ENCODE measurements at regions not wholly inside any gene's neighbourhood (a gene's known extent, or its start where the extent isn't known, plus 50 kb on each side); places are given as distances from the start of the nearest gene placed in this dataset.

DNA sequence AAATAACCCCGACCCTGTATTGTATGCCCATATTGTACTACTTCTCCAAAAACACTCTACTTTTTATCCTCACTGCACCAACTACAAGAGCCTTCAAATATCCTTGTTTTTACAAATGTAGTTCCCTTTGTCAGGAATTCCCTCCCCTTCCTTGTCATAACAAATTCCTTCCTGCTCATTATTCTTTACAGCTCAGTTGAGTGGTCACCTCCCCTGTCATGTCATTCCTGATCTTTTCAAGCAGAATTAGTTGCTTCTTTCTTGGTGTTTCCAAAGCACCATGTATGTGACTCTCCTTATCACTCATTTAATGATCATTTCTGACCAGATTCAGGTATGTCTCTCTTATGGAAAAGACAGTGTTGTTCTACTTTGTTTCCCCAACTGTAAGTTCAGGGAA is 194.2 kb upstream of the SMC2 start:
- H3K4me3 ChIP-seq (ENCODE audit: severe bottlenecking): no peak overlapping the region
- no peaks in the 10 kb centered on the region for H3K36me3 ChIP-seq (ENCODE audit: low read depth)
- no peak for DNase-seq (ENCODE audit: low spot score)
- H3K4me1 ChIP-seq (ENCODE audit: insufficient read depth, poor library complexity, severe bottlenecking): no peaks in the 10 kb centered on the region
- peaks cover 4% of the 10 kb centered on the region for H3K27me3 ChIP-seq (ENCODE audit: insufficient read depth, poor library complexity, severe bottlenecking)
- no peaks in the 10 kb centered on the region for H3K9me3 ChIP-seq (ENCODE audit: severe bottlenecking)
- H3K27ac ChIP-seq (ENCODE audit: poor library complexity, severe bottlenecking): no peak overlapping the region
- TF ChIP-seq, protein P1, sequence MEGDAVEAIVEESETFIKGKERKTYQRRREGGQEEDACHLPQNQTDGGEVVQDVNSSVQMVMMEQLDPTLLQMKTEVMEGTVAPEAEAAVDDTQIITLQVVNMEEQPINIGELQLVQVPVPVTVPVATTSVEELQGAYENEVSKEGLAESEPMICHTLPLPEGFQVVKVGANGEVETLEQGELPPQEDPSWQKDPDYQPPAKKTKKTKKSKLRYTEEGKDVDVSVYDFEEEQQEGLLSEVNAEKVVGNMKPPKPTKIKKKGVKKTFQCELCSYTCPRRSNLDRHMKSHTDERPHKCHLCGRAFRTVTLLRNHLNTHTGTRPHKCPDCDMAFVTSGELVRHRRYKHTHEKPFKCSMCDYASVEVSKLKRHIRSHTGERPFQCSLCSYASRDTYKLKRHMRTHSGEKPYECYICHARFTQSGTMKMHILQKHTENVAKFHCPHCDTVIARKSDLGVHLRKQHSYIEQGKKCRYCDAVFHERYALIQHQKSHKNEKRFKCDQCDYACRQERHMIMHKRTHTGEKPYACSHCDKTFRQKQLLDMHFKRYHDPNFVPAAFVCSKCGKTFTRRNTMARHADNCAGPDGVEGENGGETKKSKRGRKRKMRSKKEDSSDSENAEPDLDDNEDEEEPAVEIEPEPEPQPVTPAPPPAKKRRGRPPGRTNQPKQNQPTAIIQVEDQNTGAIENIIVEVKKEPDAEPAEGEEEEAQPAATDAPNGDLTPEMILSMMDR (IDR thresholded peaks at IDR 0.05; ENCODE audit: poor library complexity, severe bottlenecking): no peak
- ATAC-seq (ENCODE audit: low read depth): no peak

DNA sequence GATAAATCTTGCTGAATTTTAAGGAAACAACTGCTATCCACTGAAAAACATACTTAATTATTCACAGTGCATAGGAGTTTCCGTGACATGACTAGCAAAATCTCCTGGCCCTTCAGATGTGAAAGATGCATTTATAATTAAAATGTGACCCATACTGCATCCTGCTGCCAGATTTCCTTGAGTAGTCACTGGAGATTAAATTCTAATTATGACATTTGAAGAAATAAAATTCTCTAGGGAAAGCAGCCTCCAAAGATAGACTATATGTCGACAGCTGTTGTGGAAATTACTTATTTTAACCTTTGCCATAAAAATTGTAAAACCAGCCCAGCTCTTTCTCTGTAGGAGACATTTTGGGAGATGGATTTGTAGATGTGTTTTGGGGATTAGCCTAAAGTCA is 193.6 kb upstream of the SMC2 start:
- H3K27ac ChIP-seq (ENCODE audit: poor library complexity, severe bottlenecking): no peak overlapping the region
- H3K4me1 ChIP-seq (ENCODE audit: insufficient read depth, poor library complexity, severe bottlenecking): no peaks in the 10 kb centered on the region
- TF ChIP-seq, protein P1 (IDR thresholded peaks at IDR 0.05; ENCODE audit: poor library complexity, severe bottlenecking): no peak
- H3K4me3 ChIP-seq (ENCODE audit: severe bottlenecking): no peak overlapping the region
- no peak for DNase-seq (ENCODE audit: low spot score)
- no peaks in the 10 kb centered on the region for H3K9me3 ChIP-seq (ENCODE audit: severe bottlenecking)
- peaks cover 4% of the 10 kb centered on the region for H3K27me3 ChIP-seq (ENCODE audit: insufficient read depth, poor library complexity, severe bottlenecking)
- ATAC-seq (ENCODE audit: low read depth): no peak
- no peaks in the 10 kb centered on the region for H3K36me3 ChIP-seq (ENCODE audit: low read depth)

DNA sequence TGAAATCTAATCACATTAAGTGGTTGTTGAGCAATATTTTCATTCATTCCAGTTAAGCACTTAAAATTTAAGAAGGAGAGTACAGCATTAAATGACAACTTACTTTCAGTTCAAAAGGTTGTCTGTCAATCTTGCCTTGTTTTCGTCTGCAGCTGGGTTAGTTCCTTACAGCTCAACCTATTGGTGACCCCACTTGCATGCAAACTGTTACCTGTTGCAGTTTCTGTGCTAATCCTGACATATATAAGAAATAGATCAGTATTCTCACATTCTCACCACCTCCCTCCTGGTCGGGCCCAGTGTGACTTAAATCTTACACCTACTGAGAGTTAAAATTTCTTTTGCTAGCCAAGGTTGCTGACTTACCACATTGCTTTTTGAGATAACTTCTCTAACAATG is 191.8 kb upstream of the SMC2 start:
- ATAC-seq (ENCODE audit: low read depth): no peak
- TF ChIP-seq, protein P1 (IDR thresholded peaks at IDR 0.05; ENCODE audit: poor library complexity, severe bottlenecking): no peak

DNA sequence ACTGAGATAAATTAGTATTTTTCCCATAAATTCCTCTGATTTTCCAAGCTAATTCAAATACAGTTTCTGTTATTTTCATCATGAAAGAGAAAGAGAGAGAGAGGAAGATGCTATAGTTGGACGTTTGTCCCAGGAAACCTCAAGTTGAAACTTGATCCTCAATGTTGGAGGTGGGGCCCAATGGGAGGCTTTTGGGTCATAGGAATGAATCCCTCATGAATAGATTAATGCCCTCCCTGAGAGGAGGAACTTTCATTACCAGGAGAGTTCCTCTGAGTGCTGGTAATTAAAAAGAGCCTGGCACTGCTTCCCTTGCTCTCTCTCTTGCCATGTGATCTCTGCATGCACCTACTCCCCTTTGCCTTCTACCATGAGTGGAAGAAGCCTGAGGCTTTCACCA is 189.9 kb upstream of the SMC2 start:
- TF ChIP-seq, protein P1 (IDR thresholded peaks at IDR 0.05; ENCODE audit: poor library complexity, severe bottlenecking): no peak
- Histone ChIP-seq H3K4me3 (ENCODE audit: severe bottlenecking) (no peak overlapping the region), H3K27ac (ENCODE audit: poor library complexity, severe bottlenecking) (no peak overlapping the region)

More for the DNA sequence above, 191.8 kb upstream of the SMC2 start:
- DNase-seq (ENCODE audit: low spot score): no peak
- no peaks in the 10 kb centered on the region for H3K9me3 ChIP-seq (ENCODE audit: severe bottlenecking)
- H3K36me3 ChIP-seq (ENCODE audit: low read depth): no peaks in the 10 kb centered on the region
- no peak overlapping the region for H3K27ac ChIP-seq (ENCODE audit: poor library complexity, severe bottlenecking)
- H3K27me3 ChIP-seq (ENCODE audit: insufficient read depth, poor library complexity, severe bottlenecking): peaks cover 8% of the 10 kb centered on the region
- no peak overlapping the region for H3K4me3 ChIP-seq (ENCODE audit: severe bottlenecking)
- H3K4me1 ChIP-seq (ENCODE audit: insufficient read depth, poor library complexity, severe bottlenecking): no peaks in the 10 kb centered on the region

DNA sequence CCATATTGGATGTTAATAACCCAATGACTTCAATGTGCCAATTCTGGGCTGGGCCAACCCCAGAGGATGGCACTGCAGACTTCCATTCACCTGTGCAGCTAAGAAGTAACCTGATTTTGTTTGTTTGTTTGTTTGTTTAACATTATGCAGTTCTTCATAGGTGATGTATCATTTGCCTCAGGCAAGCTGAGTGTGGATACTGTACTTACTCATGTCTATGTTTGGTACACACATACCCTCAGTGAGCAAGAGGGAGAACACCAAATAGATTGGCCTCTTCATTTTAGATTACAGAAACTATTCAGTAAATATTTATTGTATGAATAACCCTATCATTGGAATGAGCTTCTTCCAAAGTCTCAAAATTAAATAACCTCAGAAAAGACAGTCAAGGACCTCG is 180.2 kb upstream of the SMC2 start:
- Histone ChIP-seq H3K4me3 (ENCODE audit: severe bottlenecking) (no peak overlapping the region), H3K27me3 (ENCODE audit: insufficient read depth, poor library complexity, severe bottlenecking) (peaks cover 9% of the 10 kb centered on the region), H3K27ac (ENCODE audit: poor library complexity, severe bottlenecking) (no peak overlapping the region), H3K4me1 (ENCODE audit: insufficient read depth, poor library complexity, severe bottlenecking) (no peaks in the 10 kb centered on the region), H3K9me3 (ENCODE audit: severe bottlenecking) (no peaks in the 10 kb centered on the region), H3K36me3 (ENCODE audit: low read depth) (no peaks in the 10 kb centered on the region)
- ATAC-seq (ENCODE audit: low read depth) (peak; percentile 23; the same call in 1 of the 3 replicates), DNase-seq (ENCODE audit: low spot score) (no peak)
- TF ChIP-seq, protein P1 (IDR thresholded peaks at IDR 0.05; ENCODE audit: poor library complexity, severe bottlenecking): no peak

More for the DNA sequence above, 189.9 kb upstream of the SMC2 start:
- DNase-seq (ENCODE audit: low spot score): no peak
- Histone ChIP-seq H3K4me1 (ENCODE audit: insufficient read depth, poor library complexity, severe bottlenecking) (no peaks in the 10 kb centered on the region), H3K9me3 (ENCODE audit: severe bottlenecking) (no peaks in the 10 kb centered on the region), H3K27me3 (ENCODE audit: insufficient read depth, poor library complexity, severe bottlenecking) (peaks cover 8% of the 10 kb centered on the region), H3K36me3 (ENCODE audit: low read depth) (no peaks in the 10 kb centered on the region)
- ATAC-seq (ENCODE audit: low read depth): no peak

All from RWPE2 (cell line).